ENCODE measurements at regions not wholly inside any gene's neighbourhood (a gene's known extent, or its start where the extent isn't known, plus 50 kb on each side); places are given as distances from the start of the nearest gene placed in this dataset.

GRCh38 chr5:125057912-125058826 lies 311.7 kb upstream of the ZNF608 start:
- no peak for TF ChIP-seq CTCF (IDR thresholded peaks at IDR 0.05; ENCODE audit: insufficient read depth, low read length)
- H3K4me3 ChIP-seq (ENCODE audit: low read depth, low read length) = no peak overlapping the region
- peak; percentile 68 for DNase-seq (ENCODE audit: low read depth)

GRCh38 chr5:125059255-125060002 lies 313.0 kb upstream of the ZNF608 start:
- no peak for DNase-seq (ENCODE audit: low read depth)

GRCh38 chr5:125061726-125062125 lies 315.3 kb upstream of the ZNF608 start:
- H3K4me3 ChIP-seq (ENCODE audit: low read depth, low read length) = no peak overlapping the region
- no peak for DNase-seq (ENCODE audit: low read depth)
- TF ChIP-seq CTCF (IDR thresholded peaks at IDR 0.05; ENCODE audit: insufficient read depth, low read length) = no peak

More at GRCh38 chr5:125059255-125060002, 313.0 kb upstream of the ZNF608 start:
- H3K4me3 ChIP-seq (ENCODE audit: low read depth, low read length) = no peak overlapping the region
- no peak for TF ChIP-seq CTCF (IDR thresholded peaks at IDR 0.05; ENCODE audit: insufficient read depth, low read length)

- no peak overlapping the region for H3K4me3 ChIP-seq (ENCODE audit: low read depth, low read length)
- no peak for TF ChIP-seq CTCF (IDR thresholded peaks at IDR 0.05; ENCODE audit: insufficient read depth, low read length)
- peak; percentile 72 for DNase-seq (ENCODE audit: low read depth)
Observed at GRCh38 chr5:125064621-125065438, 318.4 kb upstream of the ZNF608 start.

GRCh38 chr5:125065741-125066140 lies 319.3 kb upstream of the ZNF608 start:
- no peak for TF ChIP-seq CTCF (IDR thresholded peaks at IDR 0.05; ENCODE audit: insufficient read depth, low read length)
- DNase-seq (ENCODE audit: low read depth) = peak; percentile 69
- H3K4me3 ChIP-seq (ENCODE audit: low read depth, low read length) = no peak overlapping the region

- TF ChIP-seq CTCF (IDR thresholded peaks at IDR 0.05; ENCODE audit: insufficient read depth, low read length) = no peak
- H3K4me3 ChIP-seq (ENCODE audit: low read depth, low read length) = no peak overlapping the region
- DNase-seq (ENCODE audit: low read depth) = no peak
Observed at GRCh38 chr5:125070961-125071360, 324.5 kb upstream of the ZNF608 start.
